C4-2B (cell line): ENCODE measurements at regions not wholly inside any gene's neighbourhood (a gene's known extent, or its start where the extent isn't known, plus 50 kb on each side); places are given as distances from the start of the nearest gene placed in this dataset.
"Not testable (repeated sequence)": the region's sequence is repeated elsewhere in the genome, so short reads cannot be mapped to it uniquely, and the experiment has no call there.

Experiments
- H3K27ac ChIP-seq: fragments of 450-650 bp; 2 replicates; pipeline ENCODE4 v1.5.1; 2017
- CTCF ChIP-seq: fragments of 450-650 bp; conservative IDR thresholded peaks from 2 replicates; pipeline ENCODE4 v1.5.1; 2017; ENCODE audit warnings: mild to moderate bottlenecking
- ZFX ChIP-seq: fragments of 450-650 bp; IDR thresholded peaks from 2 replicates; pipeline ENCODE4 v1.6.1; 2017

- H3K27ac ChIP-seq: no peak overlapping the region
- TF ChIP-seq ZFX (no peak), CTCF (no peak)
Measured at GRCh38 chr9:85858056-85858750, 82.7 kb upstream of the NAA35 start.

GRCh38 chr9:85859765-85860164, 81.2 kb upstream of the NAA35 start:
- H3K27ac ChIP-seq: no peak overlapping the region
- TF ChIP-seq ZFX (no peak), CTCF (no peak)

GRCh38 chr9:85861882-85862281, 79.1 kb upstream of the NAA35 start:
- not testable (repeated sequence) for H3K27ac ChIP-seq

GRCh38 chr9:85863875-85864274, 77.1 kb upstream of the NAA35 start:
- TF ChIP-seq ZFX (no peak), CTCF (no peak)
- no peak overlapping the region for H3K27ac ChIP-seq

- no peak overlapping the region for H3K27ac ChIP-seq
- TF ChIP-seq CTCF (no peak), ZFX (no peak)
Measured at GRCh38 chr9:85871008-85871407, 69.9 kb upstream of the NAA35 start.

- not testable (repeated sequence) for H3K27ac ChIP-seq
Measured at GRCh38 chr9:85871683-85872082, 69.3 kb upstream of the NAA35 start.

GRCh38 chr9:85872463-85872862, 68.5 kb upstream of the NAA35 start:
- H3K27ac ChIP-seq: no peak overlapping the region
- TF ChIP-seq ZFX (no peak), CTCF (no peak)

- no peak overlapping the region for H3K27ac ChIP-seq
- TF ChIP-seq ZFX (no peak), CTCF (no peak)
Measured at GRCh38 chr9:85876628-85877027, 64.3 kb upstream of the NAA35 start.

GRCh38 chr9:85878872-85879597, 61.9 kb upstream of the NAA35 start:
- not testable (repeated sequence) for H3K27ac ChIP-seq

GRCh38 chr9:85880507-85880906, 60.4 kb upstream of the NAA35 start:
- not testable (repeated sequence) for H3K27ac ChIP-seq
